ENCODE measurements at regions not wholly inside any gene's neighbourhood (a gene's known extent, or its start where the extent isn't known, plus 50 kb on each side); places are given as distances from the start of the nearest gene placed in this dataset.

GRCh38 chr4:104964410-104965175 lies 182.1 kb upstream of the TET2 start:
- DNase-seq (ENCODE audit: low spot score), result no peak

GRCh38 chr4:104966349-104967033 lies 180.2 kb upstream of the TET2 start:
- DNase-seq (ENCODE audit: low spot score), result peak; percentile 34

- no peak for DNase-seq (ENCODE audit: low spot score)
These were observed 179.7 kb upstream of the TET2 start for GRCh38 chr4:104967034-104967401.

- no peak for DNase-seq (ENCODE audit: low spot score)
These were observed 177.1 kb upstream of the TET2 start for GRCh38 chr4:104969394-104970082.

GRCh38 chr4:104971462-104971861 lies 175.2 kb upstream of the TET2 start:
- no peak for DNase-seq (ENCODE audit: low spot score)

- no peak for DNase-seq (ENCODE audit: low spot score)
These were observed 173.0 kb upstream of the TET2 start for GRCh38 chr4:104973708-104974107.

- DNase-seq (ENCODE audit: low spot score), result no peak
These were observed 171.1 kb upstream of the TET2 start for GRCh38 chr4:104975617-104976016.

GRCh38 chr4:104976262-104976661 lies 170.4 kb upstream of the TET2 start:
- DNase-seq (ENCODE audit: low spot score), result no peak

GRCh38 chr4:104979083-104979760 lies 167.5 kb upstream of the TET2 start:
- no peak for DNase-seq (ENCODE audit: low spot score)

- no peak for DNase-seq (ENCODE audit: low spot score)
These were observed 163.0 kb upstream of the TET2 start for GRCh38 chr4:104983615-104984179.

- DNase-seq (ENCODE audit: low spot score), result no peak
These were observed 160.4 kb upstream of the TET2 start for GRCh38 chr4:104986306-104986705.

- no peak for DNase-seq (ENCODE audit: low spot score)
These were observed 157.3 kb upstream of the TET2 start for GRCh38 chr4:104989371-104989770.

GRCh38 chr4:105002278-105002677 lies 144.4 kb upstream of the TET2 start:
- no peak for DNase-seq (ENCODE audit: low spot score)

GRCh38 chr4:105014234-105014633 lies 132.4 kb upstream of the TET2 start:
- no peak for DNase-seq (ENCODE audit: low spot score)

- DNase-seq (ENCODE audit: low spot score), result no peak
These were observed 132.0 kb upstream of the TET2 start for GRCh38 chr4:105014635-105015034.

GRCh38 chr4:105015750-105016149 lies 130.9 kb upstream of the TET2 start:
- DNase-seq (ENCODE audit: low spot score), result no peak

GRCh38 chr4:105022811-105023667 lies 123.6 kb upstream of the TET2 start:
- DNase-seq (ENCODE audit: low spot score), result no peak

GRCh38 chr4:105023668-105024055 lies 123.0 kb upstream of the TET2 start:
- DNase-seq (ENCODE audit: low spot score), result no peak

- no peak for DNase-seq (ENCODE audit: low spot score)
These were observed 121.2 kb upstream of the TET2 start for GRCh38 chr4:105025263-105026017.

- no peak for DNase-seq (ENCODE audit: low spot score)
These were observed 109.7 kb upstream of the TET2 start for GRCh38 chr4:105036991-105037390.

- no peak for DNase-seq (ENCODE audit: low spot score)
These were observed 104.2 kb upstream of the TET2 start for GRCh38 chr4:105042451-105042850.

Measured in CD4-positive, alpha-beta T cell treated with Interleukin-2 at 100 ng/mL for 4 hours (primary cell).